ENCODE measurements at regions not wholly inside any gene's neighbourhood (a gene's known extent, or its start where the extent isn't known, plus 50 kb on each side); places are given as distances from the start of the nearest gene placed in this dataset.

DNA sequence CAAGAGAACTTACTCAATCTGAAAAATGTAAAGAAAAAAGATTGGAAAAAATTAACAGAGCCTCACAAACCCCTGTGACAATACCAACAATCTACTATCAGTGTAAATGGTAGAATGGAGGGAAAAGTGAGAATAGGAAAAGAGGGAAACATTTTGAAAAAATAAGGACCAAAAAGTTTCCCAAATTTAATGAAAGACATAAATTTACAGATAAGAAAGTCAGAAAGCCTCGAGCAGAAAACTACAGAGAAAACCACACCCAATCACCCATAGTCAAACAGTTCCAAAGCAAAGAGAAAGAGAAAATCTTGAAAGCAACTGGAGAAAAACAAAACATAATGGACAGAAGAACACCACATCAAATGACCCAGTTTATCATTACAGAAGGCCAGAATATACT, 142.7 kb upstream of the DIO3 start:
- TF ChIP-seq, protein P1, sequence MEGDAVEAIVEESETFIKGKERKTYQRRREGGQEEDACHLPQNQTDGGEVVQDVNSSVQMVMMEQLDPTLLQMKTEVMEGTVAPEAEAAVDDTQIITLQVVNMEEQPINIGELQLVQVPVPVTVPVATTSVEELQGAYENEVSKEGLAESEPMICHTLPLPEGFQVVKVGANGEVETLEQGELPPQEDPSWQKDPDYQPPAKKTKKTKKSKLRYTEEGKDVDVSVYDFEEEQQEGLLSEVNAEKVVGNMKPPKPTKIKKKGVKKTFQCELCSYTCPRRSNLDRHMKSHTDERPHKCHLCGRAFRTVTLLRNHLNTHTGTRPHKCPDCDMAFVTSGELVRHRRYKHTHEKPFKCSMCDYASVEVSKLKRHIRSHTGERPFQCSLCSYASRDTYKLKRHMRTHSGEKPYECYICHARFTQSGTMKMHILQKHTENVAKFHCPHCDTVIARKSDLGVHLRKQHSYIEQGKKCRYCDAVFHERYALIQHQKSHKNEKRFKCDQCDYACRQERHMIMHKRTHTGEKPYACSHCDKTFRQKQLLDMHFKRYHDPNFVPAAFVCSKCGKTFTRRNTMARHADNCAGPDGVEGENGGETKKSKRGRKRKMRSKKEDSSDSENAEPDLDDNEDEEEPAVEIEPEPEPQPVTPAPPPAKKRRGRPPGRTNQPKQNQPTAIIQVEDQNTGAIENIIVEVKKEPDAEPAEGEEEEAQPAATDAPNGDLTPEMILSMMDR (IDR thresholded peaks at IDR 0.05): no peak
- TF ChIP-seq POLR2AphosphoS5 (IDR thresholded peaks at IDR 0.05) (no peak), EP300 (IDR thresholded peaks at IDR 0.05) (no peak), POLR2A (IDR thresholded peaks at IDR 0.05) (no peak)
